GM19467 (cell line): ENCODE measurements at regions not wholly inside any gene's neighbourhood (a gene's known extent, or its start where the extent isn't known, plus 50 kb on each side); places are given as distances from the start of the nearest gene placed in this dataset.

ENCODE experiments used
- ATAC-seq: cut with Tn5 transposase; IDR thresholded peaks from one replicate; pipeline ENCODE4 v1.9.1; 2021; ENCODE audit warnings: mild to moderate bottlenecking, moderate library complexity; ENCODE audit not compliant: unreplicated experiment

- no peak for ATAC-seq
Observed at GRCh38 chr5:5062525-5063302, 77.4 kb upstream of the ADAMTS16 start.

DNA sequence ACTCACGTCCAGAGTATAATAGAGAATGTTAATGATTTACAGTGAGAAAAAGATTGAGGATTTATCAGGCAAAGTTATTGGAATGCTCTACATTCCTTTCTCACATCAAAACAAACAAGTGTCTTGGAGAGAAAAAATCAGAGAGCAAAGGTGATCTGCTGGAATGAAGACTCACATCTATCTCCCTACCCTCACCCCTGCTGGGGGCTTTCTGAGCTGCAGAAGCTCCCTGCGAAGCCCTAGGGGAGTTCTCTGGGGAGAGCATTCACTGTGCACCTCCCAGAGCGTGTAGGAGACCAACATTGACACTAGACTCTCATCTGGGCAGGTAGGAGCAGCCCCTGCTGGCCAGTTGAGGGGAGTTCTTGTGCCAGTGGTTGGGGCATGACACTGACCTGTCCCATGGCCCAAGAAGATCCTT, 76.6 kb upstream of the ADAMTS16 start:
- ATAC-seq = peak; percentile 61

GRCh38 chr5:5065472-5065871, 74.7 kb upstream of the ADAMTS16 start:
- ATAC-seq = no peak

- no peak for ATAC-seq
Observed at GRCh38 chr5:5066276-5067186, 73.6 kb upstream of the ADAMTS16 start.

- no peak for ATAC-seq
Observed at GRCh38 chr5:5069851-5070250, 70.3 kb upstream of the ADAMTS16 start.

- ATAC-seq = no peak
Observed at GRCh38 chr5:5071554-5071953, 68.6 kb upstream of the ADAMTS16 start.

DNA sequence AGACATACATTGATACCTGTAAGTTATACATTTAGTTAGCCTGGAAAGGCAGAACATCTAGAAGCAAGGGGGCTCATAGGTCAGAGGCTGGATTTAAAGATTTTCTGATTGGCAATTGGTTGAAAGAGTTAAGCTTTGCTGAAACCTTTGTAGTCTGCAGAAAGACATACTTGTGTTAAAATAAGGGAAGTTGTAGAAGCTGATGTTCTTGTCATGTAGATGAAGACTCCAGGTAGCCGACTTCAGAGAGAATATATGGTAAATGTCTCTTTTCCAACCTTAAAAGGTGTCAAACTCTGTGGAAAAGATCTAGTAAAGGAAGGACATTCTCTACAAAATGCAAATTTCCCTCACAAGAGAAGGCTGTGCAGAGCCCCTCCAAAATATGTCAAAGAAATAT, 62.9 kb upstream of the ADAMTS16 start:
- no peak for ATAC-seq

- no peak for ATAC-seq
Observed at GRCh38 chr5:5078009-5078897, 61.9 kb upstream of the ADAMTS16 start.

DNA sequence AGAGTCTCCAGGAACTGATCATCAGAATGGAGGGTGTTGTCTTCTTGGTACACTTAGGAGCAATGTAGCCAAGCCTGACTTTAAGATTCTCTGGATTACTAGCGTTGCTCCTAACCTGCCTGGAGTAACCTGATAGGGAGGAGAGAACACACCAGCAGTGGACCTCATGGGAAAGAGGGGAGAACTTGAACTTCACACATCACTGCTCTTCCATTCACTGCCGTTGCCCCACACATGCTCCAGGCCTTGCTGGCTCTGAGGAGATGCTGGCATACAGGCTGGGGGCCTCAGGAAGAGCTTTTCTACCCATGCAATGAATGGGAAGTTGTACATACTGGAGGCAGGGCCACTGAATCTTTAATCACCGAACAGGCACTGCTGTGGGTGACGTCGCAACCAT, 60.3 kb upstream of the ADAMTS16 start:
- no peak for ATAC-seq

DNA sequence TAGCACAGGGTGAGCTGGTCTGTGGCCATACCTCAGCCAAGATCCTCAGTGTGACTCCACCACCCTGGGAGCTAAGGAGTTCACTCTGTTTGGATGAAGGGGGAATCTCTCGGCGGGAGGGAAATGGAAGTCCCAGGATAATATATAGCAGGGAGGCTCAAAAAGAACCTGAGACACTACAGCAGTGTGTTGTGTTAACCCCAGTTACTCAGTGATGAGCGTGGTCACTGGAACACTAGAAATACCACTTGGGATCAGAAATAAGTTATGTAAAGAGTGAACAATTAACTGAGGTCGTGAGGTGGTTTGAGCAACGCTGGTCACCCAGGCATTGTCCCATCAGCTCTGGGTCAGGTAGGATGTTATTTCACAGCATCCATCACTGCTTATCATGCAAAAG, 59.3 kb upstream of the ADAMTS16 start:
- ATAC-seq = no peak

GRCh38 chr5:5085381-5085780, 54.7 kb upstream of the ADAMTS16 start:
- ATAC-seq = no peak

DNA sequence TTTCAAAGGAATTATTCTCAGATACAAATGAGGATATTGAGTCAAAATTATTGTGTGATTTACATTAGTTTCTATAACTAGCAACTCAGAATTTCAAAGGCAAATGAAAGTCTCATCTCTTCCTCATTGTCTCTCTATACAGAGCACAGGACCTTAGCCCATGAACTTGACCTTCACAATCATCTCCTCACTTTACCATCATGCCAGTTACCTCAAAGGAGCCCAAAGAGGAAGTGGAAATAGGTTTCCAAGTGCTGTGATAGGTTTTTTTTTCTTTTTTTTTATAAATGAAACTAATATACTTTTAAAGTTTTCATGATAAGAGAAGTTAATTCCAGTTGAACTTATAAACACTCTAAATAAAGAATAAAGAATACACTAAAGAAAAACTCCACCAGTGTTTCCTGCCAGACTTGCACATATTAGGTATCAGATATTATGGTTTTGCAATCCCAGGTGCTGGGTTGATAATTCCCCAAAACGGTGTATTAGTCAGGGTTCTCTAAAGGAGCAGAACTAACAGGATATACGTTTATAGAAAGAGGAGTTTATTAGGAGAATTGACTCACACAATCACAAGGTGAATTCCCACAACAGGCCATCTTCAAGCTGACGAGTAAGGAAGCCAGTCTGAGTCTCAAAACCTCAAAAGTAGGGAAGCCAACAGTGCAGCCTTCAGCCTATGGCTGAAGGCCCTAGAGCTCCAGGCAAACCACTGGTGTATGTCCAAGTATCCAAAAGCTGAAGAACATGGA, 50.1 kb upstream of the ADAMTS16 start:
- ATAC-seq = no peak
